ENCODE measurements at regions not wholly inside any gene's neighbourhood (a gene's known extent, or its start where the extent isn't known, plus 50 kb on each side); places are given as distances from the start of the nearest gene placed in this dataset.

GRCh38 chr14:96739200-96739910 lies 57.8 kb upstream of the VRK1 start:
- TF ChIP-seq, protein P1, sequence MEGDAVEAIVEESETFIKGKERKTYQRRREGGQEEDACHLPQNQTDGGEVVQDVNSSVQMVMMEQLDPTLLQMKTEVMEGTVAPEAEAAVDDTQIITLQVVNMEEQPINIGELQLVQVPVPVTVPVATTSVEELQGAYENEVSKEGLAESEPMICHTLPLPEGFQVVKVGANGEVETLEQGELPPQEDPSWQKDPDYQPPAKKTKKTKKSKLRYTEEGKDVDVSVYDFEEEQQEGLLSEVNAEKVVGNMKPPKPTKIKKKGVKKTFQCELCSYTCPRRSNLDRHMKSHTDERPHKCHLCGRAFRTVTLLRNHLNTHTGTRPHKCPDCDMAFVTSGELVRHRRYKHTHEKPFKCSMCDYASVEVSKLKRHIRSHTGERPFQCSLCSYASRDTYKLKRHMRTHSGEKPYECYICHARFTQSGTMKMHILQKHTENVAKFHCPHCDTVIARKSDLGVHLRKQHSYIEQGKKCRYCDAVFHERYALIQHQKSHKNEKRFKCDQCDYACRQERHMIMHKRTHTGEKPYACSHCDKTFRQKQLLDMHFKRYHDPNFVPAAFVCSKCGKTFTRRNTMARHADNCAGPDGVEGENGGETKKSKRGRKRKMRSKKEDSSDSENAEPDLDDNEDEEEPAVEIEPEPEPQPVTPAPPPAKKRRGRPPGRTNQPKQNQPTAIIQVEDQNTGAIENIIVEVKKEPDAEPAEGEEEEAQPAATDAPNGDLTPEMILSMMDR (conservative IDR thresholded peaks at IDR 0.05 in 1 of 2, IDR thresholded peaks at IDR 0.05 in 1 of 2; ENCODE audit: extremely low read depth in 1 of 2, insufficient read depth in 1 of 2, low read depth in 1 of 2, low read length in 2 of 2) = no peak
- no peak for TF ChIP-seq EZH2 (IDR thresholded peaks at IDR 0.05; ENCODE audit: borderline replicate concordance, low read length)

Measured in mammary epithelial cell (primary cell).